Omental fat pad (tissue), 3 donors: ENCODE measurements at regions not wholly inside any gene's neighbourhood (a gene's known extent, or its start where the extent isn't known, plus 50 kb on each side); places are given as distances from the start of the nearest gene placed in this dataset.
"Not testable (repeated sequence)": the region's sequence is repeated elsewhere in the genome, so short reads cannot be mapped to it uniquely, and the experiment has no call there.

ENCODE experiments used
- ATAC-seq: fragments of 150-250 bp; one replicate; pipeline ENCODE4 v1.9.1; 2016; ENCODE audit warnings: mild to moderate bottlenecking, moderate library complexity; ENCODE audit not compliant: low FRiP score
- DNase-seq: peaks from one replicate; pipeline ENCODE4 v3.0.0-alpha.2; 2019; ENCODE audit warnings: low spot score
- CTCF ChIP-seq, 3 donors: fragments of 450-650 bp; IDR thresholded peaks; one replicate each; pipeline ENCODE4 v1.5.1; 2016 to 2017; ENCODE audit warnings: antibody characterized with exemption in 3 of 3, mild to moderate bottlenecking in 3 of 3, moderate library complexity in 2 of 3

GRCh38 chr10:131363416-131363815 lies 51.9 kb upstream of the TCERG1L start:
- no peak for DNase-seq
- no peak for ATAC-seq
- no peak for TF ChIP-seq CTCF (IDR thresholded peaks at IDR 0.05)

- TF ChIP-seq CTCF (IDR thresholded peaks at IDR 0.05), result no peak
- ATAC-seq, result no peak
- no peak for DNase-seq
Measured at GRCh38 chr10:131371571-131371970, 60.0 kb upstream of the TCERG1L start.

GRCh38 chr10:131381576-131381975 lies 70.1 kb upstream of the TCERG1L start:
- TF ChIP-seq CTCF (IDR thresholded peaks at IDR 0.05), result no peak
- ATAC-seq (no peak), DNase-seq (no peak)

GRCh38 chr10:131385161-131385872 lies 73.8 kb upstream of the TCERG1L start:
- ATAC-seq, result not testable (repeated sequence)

GRCh38 chr10:131387018-131387529 lies 75.6 kb upstream of the TCERG1L start:
- no peak for DNase-seq

More at GRCh38 chr10:131385161-131385872, 73.8 kb upstream of the TCERG1L start:
- not testable (repeated sequence) for DNase-seq

GRCh38 chr10:131391936-131392335 lies 80.4 kb upstream of the TCERG1L start:
- no peak for ATAC-seq
- no peak for TF ChIP-seq CTCF (IDR thresholded peaks at IDR 0.05)
- no peak for DNase-seq

More at GRCh38 chr10:131387018-131387529, 75.6 kb upstream of the TCERG1L start:
- TF ChIP-seq CTCF (IDR thresholded peaks at IDR 0.05), result no peak
- ATAC-seq, result no peak

GRCh38 chr10:131396121-131397050 lies 84.9 kb upstream of the TCERG1L start:
- DNase-seq (no peak), ATAC-seq (peak; percentile 98)
- no peak for TF ChIP-seq CTCF (IDR thresholded peaks at IDR 0.05)
